Stomach smooth muscle (tissue), 2 donors: ENCODE measurements at regions not wholly inside any gene's neighbourhood (a gene's known extent, or its start where the extent isn't known, plus 50 kb on each side); places are given as distances from the start of the nearest gene placed in this dataset.

Experiments used
- H3K27ac ChIP-seq: one replicate; pipeline ENCODE4 v1.7.0; 2013; ENCODE audit warnings: mild to moderate bottlenecking, low read length, inconsistent platforms
- H3K27me3 ChIP-seq, 2 donors: one replicate each; pipeline ENCODE4 v1.7.0; 2013; ENCODE audit warnings: low read length in 2 of 2; ENCODE audit not compliant: insufficient read depth in 2 of 2, control insufficient read depth in 1 of 2
- H3K36me3 ChIP-seq, 2 donors: one replicate each; pipeline ENCODE4 v1.7.0; 2013; ENCODE audit warnings: low read length in 2 of 2; ENCODE audit not compliant: control insufficient read depth in 2 of 2, insufficient read depth in 2 of 2
- H3K4me1 ChIP-seq: one replicate; pipeline ENCODE4 v1.7.0; 2013; ENCODE audit warnings: low read length; ENCODE audit not compliant: control insufficient read depth, insufficient read depth
- H3K4me3 ChIP-seq, 2 donors: one replicate each; pipeline ENCODE4 v1.7.0; 2013; ENCODE audit warnings: low read length in 2 of 2
- H3K9ac ChIP-seq, 2 donors: one replicate each; pipeline ENCODE4 v1.7.0; 2013; ENCODE audit warnings: low read length in 2 of 2, mild to moderate bottlenecking in 1 of 2
- H3K9me3 ChIP-seq, 2 donors: one replicate each; pipeline ENCODE4 v1.7.0; 2013; ENCODE audit warnings: low read length in 2 of 2; ENCODE audit not compliant: control insufficient read depth in 2 of 2
- donor health status: healthy.
- donor health status: Pancreatic carcinoma.

DNA sequence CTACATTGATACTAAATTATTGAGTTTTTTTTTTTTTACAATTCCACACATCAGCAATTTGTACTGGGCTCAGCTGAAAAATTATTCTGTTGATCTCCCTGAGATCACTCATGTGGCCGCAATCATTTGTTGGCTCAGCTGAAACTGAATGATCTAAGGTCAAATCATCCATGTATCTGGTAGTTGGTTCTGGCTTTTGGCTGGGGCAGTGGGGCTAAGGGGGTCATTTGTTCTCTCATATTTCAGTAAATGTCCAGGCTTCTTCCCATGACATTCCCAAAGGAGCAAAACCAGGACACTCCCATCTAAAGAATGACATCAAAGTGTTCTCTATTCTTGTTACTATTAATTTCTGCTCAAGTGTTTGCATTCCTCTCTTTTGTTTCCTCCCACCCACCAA lies 806.7 kb upstream of the ADGRL2 start:
- Histone ChIP-seq H3K9ac (no peak overlapping the region), H3K9me3 (no peaks in the 10 kb centered on the region), H3K36me3 (no peaks in the 10 kb centered on the region), H3K27me3 (no peaks in the 10 kb centered on the region), H3K4me3 (no peak overlapping the region), H3K4me1 (no peaks in the 10 kb centered on the region), H3K27ac (no peak overlapping the region)

DNA sequence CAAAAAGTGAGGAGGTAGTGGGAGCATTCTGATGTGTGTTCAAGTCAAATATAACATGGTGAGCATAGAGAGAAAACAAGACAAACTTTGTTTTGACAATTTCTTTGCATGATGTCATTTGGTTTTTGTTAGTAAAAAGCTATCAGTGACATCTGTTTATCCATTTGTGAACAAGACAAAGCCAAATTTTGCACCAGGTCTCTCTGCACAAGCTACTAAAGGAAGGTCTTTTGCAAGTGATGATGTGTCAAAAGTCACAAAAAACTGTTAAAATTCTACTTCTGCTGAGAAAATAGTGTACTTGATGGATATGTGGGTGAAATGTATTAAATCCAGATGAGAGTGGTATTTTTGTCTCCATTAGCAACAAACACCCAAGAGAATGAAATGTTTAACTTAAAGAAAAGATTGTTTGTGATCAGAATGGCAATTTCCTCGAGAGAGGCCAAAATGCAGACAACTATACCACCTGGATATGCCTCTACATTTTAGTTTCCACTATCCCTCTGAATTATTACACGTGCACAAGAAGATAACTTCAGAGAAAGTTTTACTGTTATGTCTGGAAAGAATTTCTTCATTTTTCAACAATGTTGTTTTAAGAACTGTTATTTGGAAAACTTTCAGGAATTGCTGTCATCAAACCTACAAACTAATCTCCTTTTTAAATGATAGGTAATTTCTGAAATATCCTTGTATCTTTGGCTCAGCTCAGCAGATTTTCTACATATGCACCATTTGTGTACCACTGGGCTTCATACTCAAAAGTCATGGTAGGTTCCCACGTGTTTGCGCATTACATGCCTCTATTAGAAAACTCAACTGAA lies 807.4 kb upstream of the ADGRL2 start:
- no peaks in the 10 kb centered on the region for H3K4me1 ChIP-seq
- H3K27ac ChIP-seq: no peak overlapping the region
- no peaks in the 10 kb centered on the region for H3K36me3 ChIP-seq
- H3K9me3 ChIP-seq: no peaks in the 10 kb centered on the region
- no peaks in the 10 kb centered on the region for H3K27me3 ChIP-seq
- H3K9ac ChIP-seq: no peak overlapping the region
- H3K4me3 ChIP-seq: no peak overlapping the region

DNA sequence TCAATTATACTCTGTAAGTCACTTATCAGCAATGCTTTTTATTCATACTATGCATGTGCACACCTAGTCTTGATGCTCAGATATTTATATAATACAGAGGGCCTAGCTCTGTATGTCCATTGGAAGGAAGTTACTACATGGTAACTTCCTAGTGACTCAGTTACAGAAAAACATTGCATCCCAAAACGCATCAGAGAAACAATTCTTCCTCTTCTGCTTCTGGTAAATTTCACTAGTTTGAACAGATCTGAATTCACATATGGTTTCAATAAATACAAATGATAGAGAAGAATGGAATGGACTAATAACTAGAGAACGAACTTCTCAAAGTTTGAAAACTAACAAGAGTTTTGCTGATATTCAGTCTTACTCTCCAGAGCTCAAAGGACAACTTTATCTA lies 811.3 kb upstream of the ADGRL2 start:
- Histone ChIP-seq H3K4me1 (no peaks in the 10 kb centered on the region), H3K27ac (no peak overlapping the region), H3K27me3 (no peaks in the 10 kb centered on the region), H3K36me3 (no peaks in the 10 kb centered on the region), H3K9ac (no peak overlapping the region), H3K4me3 (no peak overlapping the region), H3K9me3 (no peaks in the 10 kb centered on the region)

DNA sequence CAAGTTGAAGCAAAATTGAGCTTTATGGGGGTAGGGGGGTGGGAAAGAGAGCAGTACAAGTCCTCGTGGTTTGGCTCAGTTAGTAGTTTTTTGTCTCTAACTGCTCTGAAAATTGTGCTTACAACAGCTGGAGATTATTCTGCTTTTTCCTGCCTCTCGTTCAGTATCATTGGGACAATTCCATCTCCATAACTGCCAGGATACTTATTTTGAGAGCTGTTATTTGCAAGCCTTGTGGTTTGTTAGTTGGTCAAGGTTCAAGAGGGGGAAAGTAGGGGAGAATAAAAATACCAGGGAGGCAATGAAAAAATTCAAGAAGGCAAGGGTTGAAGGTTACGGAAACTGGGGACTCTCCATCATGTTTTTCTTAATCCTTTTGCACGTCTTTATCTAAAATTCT lies 811.8 kb upstream of the ADGRL2 start:
- Histone ChIP-seq H3K36me3 (no peaks in the 10 kb centered on the region), H3K4me3 (no peak overlapping the region), H3K9ac (no peak overlapping the region), H3K4me1 (no peaks in the 10 kb centered on the region), H3K27me3 (no peaks in the 10 kb centered on the region), H3K9me3 (no peaks in the 10 kb centered on the region), H3K27ac (no peak overlapping the region)

DNA sequence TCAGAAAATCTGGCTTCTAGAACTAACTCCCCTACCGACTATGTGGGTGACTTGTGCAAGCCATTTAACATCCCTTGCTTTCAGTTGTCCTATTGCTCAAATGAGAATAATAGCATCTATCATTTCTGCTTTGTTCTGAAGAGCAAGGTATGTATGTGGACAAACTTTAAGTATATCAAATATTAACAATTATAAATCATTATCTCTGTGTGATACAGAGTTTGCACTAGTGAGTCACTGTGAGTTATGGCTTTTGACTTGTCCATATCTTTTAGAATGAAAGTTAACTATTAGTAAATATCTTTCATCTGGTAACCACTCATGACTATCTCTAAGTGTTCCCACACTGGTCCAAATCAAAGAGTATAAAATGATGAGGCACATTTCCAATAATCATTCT lies 812.9 kb upstream of the ADGRL2 start:
- Histone ChIP-seq H3K36me3 (no peaks in the 10 kb centered on the region), H3K4me3 (no peak overlapping the region), H3K9ac (no peak overlapping the region), H3K27ac (no peak overlapping the region), H3K4me1 (no peaks in the 10 kb centered on the region), H3K9me3 (no peaks in the 10 kb centered on the region), H3K27me3 (no peaks in the 10 kb centered on the region)

DNA sequence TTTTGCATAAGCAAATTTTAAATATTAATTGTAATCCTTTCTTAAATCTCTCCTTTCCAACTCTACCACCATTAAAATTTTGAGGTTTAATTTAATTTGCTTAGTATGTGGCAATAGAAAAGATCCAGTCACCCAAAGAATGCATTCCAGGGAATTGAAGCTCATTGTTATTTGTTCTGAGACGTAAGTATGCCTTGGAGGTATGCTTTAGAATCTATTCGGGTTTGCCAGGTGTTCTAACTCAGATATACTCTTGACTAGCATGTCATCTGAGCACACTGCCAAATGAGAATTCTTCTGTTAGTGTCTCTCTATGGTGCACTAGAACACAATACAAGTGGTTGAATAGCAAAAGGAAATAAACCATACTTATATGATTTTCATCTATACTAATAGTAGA lies 813.6 kb upstream of the ADGRL2 start:
- H3K36me3 ChIP-seq: no peaks in the 10 kb centered on the region
- H3K9ac ChIP-seq: no peak overlapping the region
- H3K27me3 ChIP-seq: no peaks in the 10 kb centered on the region
- no peaks in the 10 kb centered on the region for H3K4me1 ChIP-seq
- no peak overlapping the region for H3K4me3 ChIP-seq
- H3K9me3 ChIP-seq: no peaks in the 10 kb centered on the region
- H3K27ac ChIP-seq: no peak overlapping the region

DNA sequence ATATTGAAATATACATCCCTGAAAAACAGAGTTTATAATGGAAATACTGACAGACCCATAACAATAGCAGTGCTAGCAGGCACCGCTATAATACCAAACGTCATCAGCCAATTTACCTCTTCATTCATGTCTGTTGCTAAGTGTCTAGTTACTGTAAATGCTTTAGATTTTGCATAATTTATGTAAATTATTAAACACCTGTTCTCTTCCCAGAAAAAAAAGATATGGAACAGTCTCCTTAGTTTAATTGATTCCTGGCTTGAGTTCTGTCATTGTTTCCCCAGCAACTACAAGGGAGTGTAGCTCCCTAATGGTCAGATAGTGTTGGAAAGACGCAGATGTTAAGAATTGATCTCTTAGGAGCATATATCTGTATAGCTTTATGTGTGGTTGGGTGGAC lies 817.9 kb upstream of the ADGRL2 start:
- H3K36me3 ChIP-seq: no peaks in the 10 kb centered on the region
- H3K9me3 ChIP-seq: no peaks in the 10 kb centered on the region
- H3K9ac ChIP-seq: no peak overlapping the region
- H3K27me3 ChIP-seq: no peaks in the 10 kb centered on the region
- H3K4me1 ChIP-seq: no peaks in the 10 kb centered on the region
- no peak overlapping the region for H3K27ac ChIP-seq
- no peak overlapping the region for H3K4me3 ChIP-seq

DNA sequence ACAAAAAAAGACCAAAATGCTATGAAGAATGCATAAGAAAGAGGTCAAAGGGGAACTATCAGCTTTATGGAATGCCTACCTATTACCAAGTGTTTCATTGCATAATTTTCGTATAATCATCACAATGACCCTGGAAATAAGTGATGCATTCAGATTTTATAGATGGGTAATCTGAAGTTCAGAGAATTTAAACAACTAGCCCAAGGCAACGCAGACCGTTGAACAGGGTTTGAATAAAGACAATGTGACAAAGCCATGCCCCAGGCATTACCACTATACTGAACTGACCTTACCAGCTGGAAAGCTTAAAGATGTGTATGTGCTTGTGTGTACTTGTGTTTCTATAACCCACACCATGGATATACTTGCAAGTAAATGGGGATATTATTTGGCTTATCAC lies 827.6 kb upstream of the ADGRL2 start:
- H3K27ac ChIP-seq: no peak overlapping the region
- no peak overlapping the region for H3K9ac ChIP-seq
- no peaks in the 10 kb centered on the region for H3K27me3 ChIP-seq
- no peak overlapping the region for H3K4me3 ChIP-seq
- H3K9me3 ChIP-seq: no peaks in the 10 kb centered on the region
- no peaks in the 10 kb centered on the region for H3K4me1 ChIP-seq
- H3K36me3 ChIP-seq: no peaks in the 10 kb centered on the region

DNA sequence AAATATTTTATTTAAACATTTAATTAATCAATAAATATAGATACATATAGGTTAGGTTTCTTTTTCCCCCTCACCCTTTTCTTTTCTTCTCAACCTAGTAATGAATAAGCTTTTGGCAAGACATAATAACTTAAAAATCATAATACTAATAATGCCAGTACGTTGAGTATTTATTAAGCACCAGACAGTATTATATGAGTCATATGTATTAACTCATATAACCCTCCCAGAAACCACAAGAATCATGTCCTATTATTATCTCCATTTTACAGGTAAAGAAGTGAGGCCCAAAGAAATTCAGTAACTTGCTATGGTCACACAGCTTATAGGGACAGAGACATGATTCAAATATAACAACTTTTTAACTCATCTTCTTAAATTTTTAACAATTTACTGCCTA lies 834.5 kb upstream of the ADGRL2 start:
- Histone ChIP-seq H3K27me3 (no peaks in the 10 kb centered on the region), H3K4me3 (no peak overlapping the region), H3K9me3 (no peaks in the 10 kb centered on the region), H3K27ac (no peak overlapping the region), H3K36me3 (no peaks in the 10 kb centered on the region), H3K4me1 (no peaks in the 10 kb centered on the region), H3K9ac (no peak overlapping the region)

DNA sequence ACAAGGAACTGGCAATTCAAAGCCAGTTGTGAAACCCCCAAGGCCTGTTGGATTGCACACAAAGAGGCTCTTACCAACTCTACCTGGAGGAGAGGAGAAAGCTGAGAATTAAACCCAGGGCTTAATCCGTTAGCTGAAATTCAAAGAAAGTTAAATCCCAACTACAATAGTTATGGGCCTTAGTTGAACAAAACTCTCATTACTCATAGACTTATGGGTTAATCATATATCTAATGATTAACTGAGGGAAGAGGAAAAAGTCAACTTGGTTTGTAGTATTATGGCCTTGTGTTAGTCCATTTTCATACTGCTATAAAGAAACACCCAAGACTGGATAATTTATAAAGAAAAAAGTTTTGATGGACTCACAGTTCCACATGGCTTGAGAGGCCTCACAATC lies 838.2 kb upstream of the ADGRL2 start:
- Histone ChIP-seq H3K4me1 (no peaks in the 10 kb centered on the region), H3K4me3 (no peak overlapping the region), H3K27me3 (no peaks in the 10 kb centered on the region), H3K27ac (no peak overlapping the region), H3K9me3 (no peaks in the 10 kb centered on the region), H3K36me3 (no peaks in the 10 kb centered on the region), H3K9ac (no peak overlapping the region)

DNA sequence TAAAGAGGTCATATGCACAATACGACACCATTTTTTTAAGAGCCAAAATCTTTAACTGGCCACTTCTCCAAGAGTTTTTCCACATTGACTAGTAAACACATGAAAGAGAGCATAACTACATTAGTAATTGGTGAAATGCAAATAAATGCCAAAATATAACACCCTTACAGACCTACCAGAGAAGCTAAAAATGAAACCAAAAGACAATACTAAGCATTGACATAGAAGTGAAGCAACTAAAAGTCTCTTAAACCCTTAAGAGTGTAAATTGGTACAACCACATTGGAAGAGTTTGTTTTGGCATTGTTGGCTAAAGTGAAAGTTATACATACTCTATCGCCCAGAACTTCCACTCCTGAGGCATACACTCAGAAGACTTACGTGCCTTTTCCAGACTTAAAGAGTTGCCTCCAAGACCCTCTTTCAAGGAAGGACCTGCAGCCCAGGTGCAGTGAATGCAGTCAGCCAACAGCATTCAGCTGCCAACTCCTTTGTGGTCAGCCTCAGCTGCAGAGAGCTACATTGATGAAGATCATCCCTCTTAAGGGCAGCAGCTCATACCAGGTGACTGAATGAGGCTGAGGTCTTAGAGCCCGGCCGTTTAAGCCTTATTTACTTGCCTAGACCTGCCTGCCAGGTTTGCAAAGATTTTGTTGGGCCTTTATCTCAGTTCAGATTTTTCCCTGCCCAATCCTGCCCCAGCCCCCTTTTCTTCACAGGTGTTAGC lies 839.1 kb upstream of the ADGRL2 start:
- Histone ChIP-seq H3K4me3 (no peak overlapping the region), H3K36me3 (no peaks in the 10 kb centered on the region), H3K9me3 (no peaks in the 10 kb centered on the region)

More for the DNA sequence above, 839.1 kb upstream of the ADGRL2 start:
- no peak overlapping the region for H3K27ac ChIP-seq
- H3K27me3 ChIP-seq: no peaks in the 10 kb centered on the region
- no peak overlapping the region for H3K9ac ChIP-seq
- no peaks in the 10 kb centered on the region for H3K4me1 ChIP-seq
